HepG2 (cell line): ENCODE measurements at regions not wholly inside any gene's neighbourhood (a gene's known extent, or its start where the extent isn't known, plus 50 kb on each side); places are given as distances from the start of the nearest gene placed in this dataset.

Experiments
- CTCF ChIP-seq: sonication (generic); formaldehyde crosslinking; IDR thresholded peaks from 2 replicates; pipeline ENCODE4 v1.5.0; 2020; ENCODE audit warnings: mild to moderate bottlenecking, missing genetic modification reagents, moderate library complexity
- FOXA1 ChIP-seq, 2 experiments: fragments of 450-650 bp in 1 of 2; sonication (generic) in 1 of 2; formaldehyde crosslinking in 1 of 2; IDR thresholded peaks; 2 replicates each; pipeline versions ENCODE4 v1.4.0 to v1.6.1; 2016 to 2020; ENCODE audit warnings: missing genetic modification reagents in 1 of 2
- MAX ChIP-seq: IDR thresholded peaks from 2 replicates; pipeline ENCODE4 v1.6.1; 2012; ENCODE audit warnings: inconsistent platforms
- USF2 ChIP-seq, 2 experiments: sonication (generic) in 1 of 2; formaldehyde crosslinking in 1 of 2; IDR thresholded peaks; 2 replicates each; pipeline versions ENCODE4 v1.5.1 to v1.6.1; 2011 to 2020; ENCODE audit warnings: borderline replicate concordance in 1 of 2, low read depth in 1 of 2, low read length in 1 of 2, mild to moderate bottlenecking in 1 of 2, missing genetic modification reagents in 1 of 2, moderate library complexity in 1 of 2
- ZBTB21 ChIP-seq: sonication (generic); formaldehyde crosslinking; IDR thresholded peaks from 2 replicates; pipeline ENCODE4 v1.4.0; 2020; ENCODE audit warnings: missing genetic modification reagents
- ZNF460 ChIP-seq: sonication (generic); formaldehyde crosslinking; IDR thresholded peaks from 2 replicates; pipeline ENCODE4 v1.5.1; 2020; ENCODE audit warnings: missing genetic modification reagents, mild to moderate bottlenecking, borderline replicate concordance

- no peak for TF ChIP-seq CTCF (CRISPR knock-in tag)
- no peak for TF ChIP-seq FOXA1 (IDR thresholded peaks at IDR 0.05)
- TF ChIP-seq FOXA1 (CRISPR knock-in tag; IDR thresholded peaks at IDR 0.05): no peak
- TF ChIP-seq ZNF460 (CRISPR knock-in tag): no peak
- no peak for TF ChIP-seq MAX
- no peak for TF ChIP-seq USF2 (IDR thresholded peaks at IDR 0.05; ENCODE audit: low read depth, low read length)
- TF ChIP-seq USF2 (CRISPR knock-in tag; IDR thresholded peaks at IDR 0.05; ENCODE audit: borderline replicate concordance): no peak
- no peak for TF ChIP-seq ZBTB21
Observed at GRCh38 chr4:32929796-32930699, 2209.9 kb downstream of the PCDH7 start.
